ENCODE measurements at regions not wholly inside any gene's neighbourhood (a gene's known extent, or its start where the extent isn't known, plus 50 kb on each side); places are given as distances from the start of the nearest gene placed in this dataset.

GRCh38 chr11:112652786-112653390 is 308.3 kb upstream of the NCAM1 start:
- no peaks in the 10 kb centered on the region for H4K20me1 ChIP-seq (replicated peaks in 1 of 2; ENCODE audit: control insufficient read depth in 1 of 2, insufficient read depth in 2 of 2, low read length in 2 of 2)
- no peak overlapping the region for H2AFZ ChIP-seq (ENCODE audit: low read length)
- H3K56ac ChIP-seq (replicated peaks; ENCODE audit: insufficient read length, low read depth, low read length) = no peak overlapping the region
- no peak overlapping the region for H3K14ac ChIP-seq (ENCODE audit: insufficient read length)
- no peak overlapping the region for H3K27ac ChIP-seq (ENCODE audit: low read depth, low read length)
- H3K27me3 ChIP-seq (replicated peaks in 1 of 4; ENCODE audit: control insufficient read depth in 3 of 4, extremely low read depth in 1 of 4, insufficient read depth in 3 of 4, low read length in 3 of 4) = no peaks in the 10 kb centered on the region
- no peak overlapping the region for H2BK5ac ChIP-seq (ENCODE audit: low read depth, low read length)
- no peak overlapping the region for H3K4me2 ChIP-seq (ENCODE audit: insufficient read depth in 1 of 2, low read depth in 2 of 2, low read length in 2 of 2)
- H3K23me2 ChIP-seq (ENCODE audit: low read depth, low read length) = no peaks in the 10 kb centered on the region
- no peak overlapping the region for H2BK120ac ChIP-seq (replicated peaks; ENCODE audit: low read depth, low read length)
- POLR2A ChIA-PET (ENCODE audit: partially characterized antibody) = no interaction called here
- H3K4ac ChIP-seq (replicated peaks; ENCODE audit: insufficient read length, low read depth, low read length) = no peak overlapping the region
- TF ChIP-seq POLR2AphosphoS5 (IDR thresholded peaks at IDR 0.05; ENCODE audit: low read depth, low read length) = no peak
- no peak for TF ChIP-seq BCL11A (IDR thresholded peaks at IDR 0.05; ENCODE audit: low read depth in 2 of 2, low read length in 2 of 2)
- no peak for TF ChIP-seq SP1 (IDR thresholded peaks at IDR 0.05; ENCODE audit: low read depth, low read length)
- no peak for TF ChIP-seq RFX5 (IDR thresholded peaks at IDR 0.05; ENCODE audit: borderline replicate concordance, low read depth, low read length)
- TF ChIP-seq ASH2L (IDR thresholded peaks at IDR 0.05; ENCODE audit: low read length) = no peak
- no peak for TF ChIP-seq KDM4A (IDR thresholded peaks at IDR 0.05; ENCODE audit: low read depth, low read length, severe bottlenecking)
- no peak for TF ChIP-seq POLR2A (IDR thresholded peaks at IDR 0.05; ENCODE audit: control extremely low read depth in 1 of 2, low read depth in 2 of 2, low read length in 2 of 2)
- TF ChIP-seq FOSL1 (IDR thresholded peaks at IDR 0.05; ENCODE audit: insufficient read depth, low read depth, low read length) = no peak
- no peak for TF ChIP-seq EP300 (IDR thresholded peaks at IDR 0.05; ENCODE audit: borderline replicate concordance in 1 of 2, low read depth in 2 of 2, low read length in 2 of 2)
- no peak for TF ChIP-seq KDM1A (IDR thresholded peaks at IDR 0.05; ENCODE audit: borderline replicate concordance, low read length)
- TF ChIP-seq CHD1 (IDR thresholded peaks at IDR 0.05; ENCODE audit: low read depth, low read length) = no peak
- TF ChIP-seq, protein P1, sequence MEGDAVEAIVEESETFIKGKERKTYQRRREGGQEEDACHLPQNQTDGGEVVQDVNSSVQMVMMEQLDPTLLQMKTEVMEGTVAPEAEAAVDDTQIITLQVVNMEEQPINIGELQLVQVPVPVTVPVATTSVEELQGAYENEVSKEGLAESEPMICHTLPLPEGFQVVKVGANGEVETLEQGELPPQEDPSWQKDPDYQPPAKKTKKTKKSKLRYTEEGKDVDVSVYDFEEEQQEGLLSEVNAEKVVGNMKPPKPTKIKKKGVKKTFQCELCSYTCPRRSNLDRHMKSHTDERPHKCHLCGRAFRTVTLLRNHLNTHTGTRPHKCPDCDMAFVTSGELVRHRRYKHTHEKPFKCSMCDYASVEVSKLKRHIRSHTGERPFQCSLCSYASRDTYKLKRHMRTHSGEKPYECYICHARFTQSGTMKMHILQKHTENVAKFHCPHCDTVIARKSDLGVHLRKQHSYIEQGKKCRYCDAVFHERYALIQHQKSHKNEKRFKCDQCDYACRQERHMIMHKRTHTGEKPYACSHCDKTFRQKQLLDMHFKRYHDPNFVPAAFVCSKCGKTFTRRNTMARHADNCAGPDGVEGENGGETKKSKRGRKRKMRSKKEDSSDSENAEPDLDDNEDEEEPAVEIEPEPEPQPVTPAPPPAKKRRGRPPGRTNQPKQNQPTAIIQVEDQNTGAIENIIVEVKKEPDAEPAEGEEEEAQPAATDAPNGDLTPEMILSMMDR (IDR thresholded peaks at IDR 0.05; ENCODE audit: control extremely low read depth in 1 of 3, insufficient read depth in 1 of 3, low read depth in 1 of 3, low read length in 3 of 3) = no peak
- H3K4me1 ChIP-seq (replicated peaks in 1 of 4; ENCODE audit: control insufficient read depth in 3 of 4, insufficient read depth in 4 of 4, low read length in 3 of 4) = peaks cover 0 to 4% (median 0%) of the 10 kb centered on the region in 4 experiments; a peak in 2 of 7 replicates
- H3K23ac ChIP-seq (ENCODE audit: insufficient read length) = no peak overlapping the region
- H3K9ac ChIP-seq (replicated peaks in 1 of 4; ENCODE audit: extremely low read depth in 1 of 4, low read depth in 3 of 4, low read length in 3 of 4) = no peak overlapping the region
- H3K4me3 ChIP-seq (ENCODE audit: extremely low read depth in 1 of 4, insufficient read depth in 2 of 4, low read depth in 3 of 4, low read length in 4 of 4) = no peak overlapping the region
- no peak overlapping the region for H4K91ac ChIP-seq (replicated peaks; ENCODE audit: insufficient read length, low read length)
- CTCF ChIA-PET (ENCODE audit: partially characterized antibody) = no interaction called here
- FAIRE-seq (no peak), DNase-seq (ENCODE audit: low read depth in 1 of 2, low spot score in 2 of 2) (no peak)
- H4K5ac ChIP-seq (ENCODE audit: insufficient read length, low read depth, low read length) = no peak overlapping the region
- no peaks in the 10 kb centered on the region for H3K36me3 ChIP-seq (ENCODE audit: control insufficient read depth in 2 of 4, insufficient read depth in 4 of 4, low read length in 3 of 4)
- 97% methylated on average over 3 of the region's 3 CpGs; no CpG with 5 or more reads in 1 of the 2 experiments for WGBS, 2 experiments (ENCODE audit: extremely low coverage in 1 of 2, insufficient coverage in 1 of 2, insufficient read length in 1 of 2, insufficient replicate concordance in 2 of 2, low coverage in 1 of 2, low lambda C conversion rate in 2 of 2, missing lambda C conversion rate in 1 of 2)
- no peak overlapping the region for H2BK15ac ChIP-seq (ENCODE audit: low read length)
- H3K79me2 ChIP-seq (ENCODE audit: control insufficient read depth in 1 of 2, insufficient read depth in 2 of 2, low read length in 2 of 2) = no peaks in the 10 kb centered on the region
- no peak overlapping the region for H2BK20ac ChIP-seq (ENCODE audit: low read length)
- H3K79me1 ChIP-seq (ENCODE audit: low read depth, low read length) = no peaks in the 10 kb centered on the region
- H3K18ac ChIP-seq (ENCODE audit: extremely low read depth, low read length) = no peak overlapping the region
- no peak overlapping the region for H2AK5ac ChIP-seq (ENCODE audit: low read depth, low read length)
- H3K9me3 ChIP-seq (ENCODE audit: insufficient read depth in 2 of 2, low read depth in 1 of 2, low read length in 1 of 2) = no peaks in the 10 kb centered on the region
- H4K8ac ChIP-seq (ENCODE audit: extremely low read depth, insufficient read depth, low read length) = no peak overlapping the region
- no peak overlapping the region for H2BK12ac ChIP-seq (ENCODE audit: low read depth, low read length)

All from H1 (cell line).